IMR-90 (cell line): ENCODE measurements at regions not wholly inside any gene's neighbourhood (a gene's known extent, or its start where the extent isn't known, plus 50 kb on each side); places are given as distances from the start of the nearest gene placed in this dataset.

Experiments
- ATAC-seq: fragments of 200-7000 bp; cut with Tn5 transposase; 2 replicates; pipeline ENCODE4 v1.9.1; 2020; ENCODE audit warnings: low read depth, mild to moderate bottlenecking, moderate library complexity
- BruUV-seq: library from RNA; stranded (reverse); fragments of 400-500 nt; replicated peaks from 2 replicates; lab custom pipeline; 2021; lab: Mats Ljungman, UMichigan
- CTCF ChIA-PET: fragments of 300-600 bp; formaldehyde crosslinking; extraction: SDS; loops from one replicate; lab custom pipeline; 2021; ENCODE audit warnings: antibody characterized with exemption; lab: Yijun Ruan, JAX
- POLR2A ChIA-PET: fragments of 300-600 bp; sonication (Branson Sonifier 250); formaldehyde crosslinking; loops from one replicate; lab custom pipeline; 2022; ENCODE audit warnings: antibody characterized with exemption; ENCODE audit not compliant: unreplicated experiment; lab: Charles Lee
- DNase-seq: peaks from one replicate; pipeline ENCODE4 v3.0.0; 2013
- H2AFZ ChIP-seq: replicated peaks from 2 replicates; pipeline ENCODE3; 2013; ENCODE audit warnings: low read length, mild to moderate bottlenecking; ENCODE audit not compliant: poor library complexity
- H2AK5ac ChIP-seq: 2 replicates; pipeline ENCODE4 v1.6.1; 2013; ENCODE audit warnings: low read depth, low read length, inconsistent platforms
- H2AK9ac ChIP-seq: replicated peaks from 2 replicates; pipeline ENCODE3; 2013; ENCODE audit warnings: mild to moderate bottlenecking, low read depth, low read length, moderate library complexity; ENCODE audit not compliant: poor library complexity
- H2BK120ac ChIP-seq: 2 replicates; pipeline ENCODE4 v1.6.1; 2013; ENCODE audit warnings: low read depth, low read length, inconsistent platforms
- H2BK15ac ChIP-seq: 3 replicates; pipeline ENCODE4 v1.6.1; 2013; ENCODE audit warnings: low read depth, low read length, inconsistent platforms
- H2BK20ac ChIP-seq: 2 replicates; pipeline ENCODE4 v1.6.1; 2013; ENCODE audit warnings: low read depth, mild to moderate bottlenecking, inconsistent platforms, low read length, moderate library complexity
- H2BK5ac ChIP-seq: 2 replicates; pipeline ENCODE4 v1.6.1; 2013; ENCODE audit warnings: mild to moderate bottlenecking, low read depth, low read length, inconsistent platforms; ENCODE audit not compliant: poor library complexity, severe bottlenecking
- H3K14ac ChIP-seq: replicated peaks from 2 replicates; pipeline ENCODE4 v1.6.1; 2013; ENCODE audit warnings: low read depth, low read length, inconsistent platforms
- H3K18ac ChIP-seq: 2 replicates; pipeline ENCODE4 v1.6.1; 2013; ENCODE audit warnings: low read depth, low read length, control low read depth
- H3K23ac ChIP-seq: 2 replicates; pipeline ENCODE4 v1.6.1; 2013; ENCODE audit warnings: low read depth, low read length, inconsistent platforms
- H3K27ac ChIP-seq: 2 replicates; pipeline ENCODE4 v1.5.1; 2013; ENCODE audit warnings: mild to moderate bottlenecking, control low read depth, low read length; ENCODE audit not compliant: insufficient read depth
- H3K27me3 ChIP-seq: 2 replicates; pipeline ENCODE4 v1.6.1; 2013; ENCODE audit warnings: low read length; ENCODE audit not compliant: control insufficient read depth, insufficient read depth
- H3K36me3 ChIP-seq: 2 replicates; pipeline ENCODE4 v1.6.1; 2013; ENCODE audit warnings: low read length, mixed read lengths; ENCODE audit not compliant: control insufficient read depth, insufficient read depth
- H3K4ac ChIP-seq: 2 replicates; pipeline ENCODE4 v1.6.1; 2013; ENCODE audit warnings: low read depth, low read length, inconsistent platforms
- H3K4me1 ChIP-seq: 2 replicates; pipeline ENCODE4 v1.6.1; 2013; ENCODE audit warnings: low read length, mixed read lengths; ENCODE audit not compliant: control insufficient read depth, insufficient read depth
- H3K4me2 ChIP-seq: 2 replicates; pipeline ENCODE4 v1.6.1; 2013; ENCODE audit warnings: low read depth, mild to moderate bottlenecking, control low read depth, low read length, moderate library complexity
- H3K4me3 ChIP-seq: 2 replicates; pipeline ENCODE4 v1.5.1; 2013; ENCODE audit warnings: low read depth, mild to moderate bottlenecking, control low read depth, low read length, moderate library complexity; ENCODE audit not compliant: insufficient read depth
- H3K56ac ChIP-seq: 2 replicates; pipeline ENCODE4 v1.6.1; 2013; ENCODE audit warnings: low read length, inconsistent platforms; ENCODE audit not compliant: insufficient read depth; ENCODE audit errors: extremely low read depth
- H3K79me1 ChIP-seq, 2 experiments: 2 replicates each; pipeline ENCODE4 v1.6.1; 2013; ENCODE audit warnings: low read length in 2 of 2, inconsistent platforms in 1 of 2, low read depth in 1 of 2
- H3K9ac ChIP-seq: 2 replicates; pipeline ENCODE4 v1.6.1; 2013; ENCODE audit warnings: low read depth, low read length, control low read depth
- H3K9me1 ChIP-seq: 2 replicates; pipeline ENCODE4 v1.6.1; 2013; ENCODE audit warnings: low read length, inconsistent platforms; ENCODE audit not compliant: insufficient read depth
- H3K9me3 ChIP-seq: 2 replicates; pipeline ENCODE4 v1.6.1; 2013; ENCODE audit warnings: low read length; ENCODE audit not compliant: control insufficient read depth, insufficient read depth
- H4K20me1 ChIP-seq: 2 replicates; pipeline ENCODE4 v1.6.1; 2013; ENCODE audit warnings: low read length, inconsistent platforms; ENCODE audit not compliant: insufficient read depth
- H4K5ac ChIP-seq: 2 replicates; pipeline ENCODE4 v1.6.1; 2013; ENCODE audit warnings: mild to moderate bottlenecking, low read depth, low read length, control low read depth
- H4K8ac ChIP-seq, 2 experiments: 2 replicates each; pipeline ENCODE4 v1.6.1; 2013; ENCODE audit warnings: low read depth in 2 of 2, low read length in 2 of 2, control low read depth in 1 of 2, inconsistent platforms in 1 of 2
- H4K91ac ChIP-seq: 2 replicates; pipeline ENCODE4 v1.6.1; 2013; ENCODE audit warnings: low read depth, low read length, inconsistent platforms; ENCODE audit not compliant: insufficient read depth
- CEBPB ChIP-seq: IDR thresholded peaks from 2 replicates; pipeline ENCODE4 v1.6.1; 2012; ENCODE audit warnings: low read depth, low read length, improper control_type of control experiment
- CHD1 ChIP-seq: IDR thresholded peaks from 2 replicates; pipeline ENCODE4 v1.6.1; 2012; ENCODE audit warnings: low read depth, low read length, improper control_type of control experiment
- FOS ChIP-seq: fragments of 150-350 bp; IDR thresholded peaks from 2 replicates; pipeline ENCODE4 v1.6.1; 2016; ENCODE audit warnings: low read depth, low read length
- MAFK ChIP-seq: IDR thresholded peaks from 2 replicates; pipeline ENCODE4 v1.6.1; 2012; ENCODE audit warnings: low read depth, low read length, improper control_type of control experiment
- POLR2A ChIP-seq: IDR thresholded peaks from 2 replicates; pipeline ENCODE4 v1.6.1; 2012; ENCODE audit warnings: mild to moderate bottlenecking, low read depth, low read length
- RAD21 ChIP-seq: IDR thresholded peaks from 2 replicates; pipeline ENCODE4 v1.6.1; 2012; ENCODE audit warnings: low read length, improper control_type of control experiment
- RCOR1 ChIP-seq: IDR thresholded peaks from 2 replicates; pipeline ENCODE4 v1.6.1; 2012; ENCODE audit warnings: mild to moderate bottlenecking, low read length, improper control_type of control experiment; ENCODE audit not compliant: insufficient replicate concordance
- RFX5 ChIP-seq: IDR thresholded peaks from 2 replicates; pipeline ENCODE4 v1.8.0; 2012; ENCODE audit warnings: low read depth, mild to moderate bottlenecking, low read length, moderate library complexity
- SMC3 ChIP-seq: fragments of 150-350 bp; IDR thresholded peaks from 2 replicates; pipeline ENCODE4 v1.6.1; 2016; ENCODE audit warnings: low read depth, mild to moderate bottlenecking, antibody characterized with exemption, low read length, moderate library complexity
- WGBS, 2 experiments: methylation state at CpG; one replicate each; pipeline versions ENCODE4 v1.1.5 to v1.1.7; 2013; ENCODE audit warnings: missing lambda C conversion rate in 2 of 2; ENCODE audit not compliant: insufficient read length in 1 of 2; ENCODE audit errors: extremely low coverage in 2 of 2; 5-methylcytosine and 5-hydroxymethylcytosine counted together
- dilution Hi-C: fragments of 300-500 bp; cut with HindIII; formaldehyde crosslinking; loops from one replicate; pipeline ENCODE4 v1.14.3; 2018; ENCODE audit warnings: low sequenced_read_pairs; ENCODE audit not compliant: unreplicated experiment
- in situ Hi-C: fragments of 300-500 bp; cut with MboI; formaldehyde crosslinking; loops from 3 replicates; pipeline ENCODE4 v1.14.3; 2019; ENCODE audit warnings: low sequenced_read_pairs, inconsistent platforms, mixed read lengths
- intact Hi-C: fragments of 100-400 bp; cut with micrococcal nuclease; formaldehyde crosslinking; loops from 2 replicates; pipeline ENCODE4 v1.10.0; 2022
- TF ChIP-seq, protein P1 (sequence below): conservative IDR thresholded peaks from 2 replicates; pipeline ENCODE4 v1.5.1; 2012; ENCODE audit warnings: mild to moderate bottlenecking, low read depth, low read length, improper control_type of control experiment
- TF ChIP-seq, protein P2 (sequence below): fragments of 150-350 bp; IDR thresholded peaks from 2 replicates; pipeline ENCODE4 v1.6.1; 2017; ENCODE audit warnings: mild to moderate bottlenecking, antibody characterized with exemption, low read length, low read depth

DNA sequence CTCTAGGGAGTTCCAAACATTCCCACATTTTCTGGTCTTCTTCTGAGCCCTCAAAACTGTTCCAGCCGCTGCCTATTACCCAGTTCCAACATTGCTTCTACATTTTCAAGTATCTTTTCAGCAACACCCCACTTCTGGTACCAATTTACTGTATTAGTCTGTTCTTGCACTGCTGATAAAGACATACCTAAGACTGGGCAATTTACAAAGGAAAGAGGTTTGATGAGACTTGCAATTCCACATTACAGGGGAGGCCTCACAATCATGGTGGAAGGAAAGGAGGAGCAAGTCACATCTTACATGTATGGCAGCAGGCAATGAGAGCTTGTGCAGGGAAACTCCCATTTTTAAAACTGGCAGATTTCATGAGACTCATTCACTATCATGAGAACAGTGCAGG, 629.1 kb upstream of the NR2F2 start:
- no peak overlapping the region for H3K23ac ChIP-seq
- no CpG with 5 or more reads among the region's 1 CpG for WGBS, 2 experiments
- no peaks in the 10 kb centered on the region for H3K9me1 ChIP-seq
- CTCF ChIA-PET, result no interaction called here
- no peak overlapping the region for H4K91ac ChIP-seq
- no peak overlapping the region for H2AK5ac ChIP-seq
- no peak overlapping the region for H4K8ac ChIP-seq
- no peak overlapping the region for H2BK15ac ChIP-seq
- no peak overlapping the region for H3K4me2 ChIP-seq
- TF ChIP-seq, protein P1, sequence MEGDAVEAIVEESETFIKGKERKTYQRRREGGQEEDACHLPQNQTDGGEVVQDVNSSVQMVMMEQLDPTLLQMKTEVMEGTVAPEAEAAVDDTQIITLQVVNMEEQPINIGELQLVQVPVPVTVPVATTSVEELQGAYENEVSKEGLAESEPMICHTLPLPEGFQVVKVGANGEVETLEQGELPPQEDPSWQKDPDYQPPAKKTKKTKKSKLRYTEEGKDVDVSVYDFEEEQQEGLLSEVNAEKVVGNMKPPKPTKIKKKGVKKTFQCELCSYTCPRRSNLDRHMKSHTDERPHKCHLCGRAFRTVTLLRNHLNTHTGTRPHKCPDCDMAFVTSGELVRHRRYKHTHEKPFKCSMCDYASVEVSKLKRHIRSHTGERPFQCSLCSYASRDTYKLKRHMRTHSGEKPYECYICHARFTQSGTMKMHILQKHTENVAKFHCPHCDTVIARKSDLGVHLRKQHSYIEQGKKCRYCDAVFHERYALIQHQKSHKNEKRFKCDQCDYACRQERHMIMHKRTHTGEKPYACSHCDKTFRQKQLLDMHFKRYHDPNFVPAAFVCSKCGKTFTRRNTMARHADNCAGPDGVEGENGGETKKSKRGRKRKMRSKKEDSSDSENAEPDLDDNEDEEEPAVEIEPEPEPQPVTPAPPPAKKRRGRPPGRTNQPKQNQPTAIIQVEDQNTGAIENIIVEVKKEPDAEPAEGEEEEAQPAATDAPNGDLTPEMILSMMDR, result no peak
- TF ChIP-seq CEBPB (no peak), RCOR1 (no peak), POLR2A (no peak), RFX5 (no peak), RAD21 (no peak), CHD1 (no peak), FOS (no peak), SMC3 (no peak), MAFK (no peak)
- TF ChIP-seq, protein P2, sequence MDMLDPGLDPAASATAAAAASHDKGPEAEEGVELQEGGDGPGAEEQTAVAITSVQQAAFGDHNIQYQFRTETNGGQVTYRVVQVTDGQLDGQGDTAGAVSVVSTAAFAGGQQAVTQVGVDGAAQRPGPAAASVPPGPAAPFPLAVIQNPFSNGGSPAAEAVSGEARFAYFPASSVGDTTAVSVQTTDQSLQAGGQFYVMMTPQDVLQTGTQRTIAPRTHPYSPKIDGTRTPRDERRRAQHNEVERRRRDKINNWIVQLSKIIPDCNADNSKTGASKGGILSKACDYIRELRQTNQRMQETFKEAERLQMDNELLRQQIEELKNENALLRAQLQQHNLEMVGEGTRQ, result no peak
- H3K4me3 ChIP-seq, result no peak overlapping the region
- no peaks in the 10 kb centered on the region for H4K20me1 ChIP-seq
- H3K27ac ChIP-seq, result no peak overlapping the region
- no peak overlapping the region for H3K4ac ChIP-seq
- intact Hi-C loops, result no loop called here
- no peak overlapping the region for H3K14ac ChIP-seq
- DNase-seq (no peak), ATAC-seq (no peak)
- H3K9me3 ChIP-seq, result peaks cover 25% of the 10 kb centered on the region
- no peak overlapping the region for H2AFZ ChIP-seq
- no peak overlapping the region for H3K18ac ChIP-seq
- H2BK20ac ChIP-seq, result no peak overlapping the region
- no peaks in the 10 kb centered on the region for H3K36me3 ChIP-seq
- H2BK5ac ChIP-seq, result no peak overlapping the region
- no peaks in the 10 kb centered on the region for H3K79me1 ChIP-seq
- H3K4me1 ChIP-seq, result no peaks in the 10 kb centered on the region; the same call in 1 of the 2 replicates
- H3K9ac ChIP-seq, result no peak overlapping the region
- POLR2A ChIA-PET, result no interaction called here
- no peak overlapping the region for H4K5ac ChIP-seq
- no peak overlapping the region for H3K56ac ChIP-seq
- dilution Hi-C loops, result no loop called here
- in situ Hi-C loops, result no loop called here
- no peak overlapping the region for H2BK120ac ChIP-seq
- no TSS peak for BruUV-seq
- H3K27me3 ChIP-seq, result no peaks in the 10 kb centered on the region
- H2AK9ac ChIP-seq, result no peak overlapping the region
